Activated T-cell treated with anti-CD3 and anti-CD28 coated beads, Interleukin-2, amount 50 U/mL, for 1 hour (primary cell): ENCODE measurements at regions not wholly inside any gene's neighbourhood (a gene's known extent, or its start where the extent isn't known, plus 50 kb on each side); places are given as distances from the start of the nearest gene placed in this dataset.
"Not testable (repeated sequence)": the region's sequence is repeated elsewhere in the genome, so short reads cannot be mapped to it uniquely, and the experiment has no call there.

ENCODE experiments used
- DNase-seq: peaks from one replicate; pipeline ENCODE4 v3.0.0-alpha.2; 2020

GRCh38 chr5:93213111-93213794 lies 367.8 kb downstream of the NR2F1-AS1 start:
- DNase-seq = not testable (repeated sequence)

- no peak for DNase-seq
Measured at GRCh38 chr5:93209476-93209875, 371.5 kb downstream of the NR2F1-AS1 start.

- no peak for DNase-seq
Measured at GRCh38 chr5:93208141-93208751, 372.8 kb downstream of the NR2F1-AS1 start.

- DNase-seq = no peak
Measured at GRCh38 chr5:93206203-93206602, 374.8 kb downstream of the NR2F1-AS1 start.

GRCh38 chr5:93201061-93201460 lies 380.0 kb downstream of the NR2F1-AS1 start:
- no peak for DNase-seq

- DNase-seq = no peak
Measured at GRCh38 chr5:93196986-93197385, 384.0 kb downstream of the NR2F1-AS1 start.

GRCh38 chr5:93193431-93194347 lies 387.3 kb downstream of the NR2F1-AS1 start:
- DNase-seq = no peak

GRCh38 chr5:93192683-93193082 lies 388.3 kb downstream of the NR2F1-AS1 start:
- DNase-seq = no peak

- no peak for DNase-seq
Measured at GRCh38 chr5:93192087-93192486, 388.9 kb downstream of the NR2F1-AS1 start.

- DNase-seq = no peak
Measured at GRCh38 chr5:93191035-93191817, 389.8 kb downstream of the NR2F1-AS1 start.

- DNase-seq = no peak
Measured at GRCh38 chr5:93189707-93190120, 391.3 kb downstream of the NR2F1-AS1 start.

- DNase-seq = no peak
Measured at GRCh38 chr5:93188876-93189485, 392.0 kb downstream of the NR2F1-AS1 start.

- no peak for DNase-seq
Measured at GRCh38 chr5:93186076-93186682, 394.8 kb downstream of the NR2F1-AS1 start.

- no peak for DNase-seq
Measured at GRCh38 chr5:93184041-93184440, 397.0 kb downstream of the NR2F1-AS1 start.

GRCh38 chr5:93179466-93179865 lies 401.6 kb downstream of the NR2F1-AS1 start:
- DNase-seq = no peak

GRCh38 chr5:93174930-93175329 lies 406.1 kb downstream of the NR2F1-AS1 start:
- DNase-seq = no peak

- DNase-seq = no peak
Measured at GRCh38 chr5:93165559-93165958, 415.5 kb downstream of the NR2F1-AS1 start.

- no peak for DNase-seq
Measured at GRCh38 chr5:93164690-93165089, 416.3 kb downstream of the NR2F1-AS1 start.

- DNase-seq = no peak
Measured at GRCh38 chr5:93163010-93163663, 417.9 kb downstream of the NR2F1-AS1 start.

- no peak for DNase-seq
Measured at GRCh38 chr5:93161661-93162654, 419.1 kb downstream of the NR2F1-AS1 start.
